ENCODE measurements at regions not wholly inside any gene's neighbourhood (a gene's known extent, or its start where the extent isn't known, plus 50 kb on each side); places are given as distances from the start of the nearest gene placed in this dataset.

DNA sequence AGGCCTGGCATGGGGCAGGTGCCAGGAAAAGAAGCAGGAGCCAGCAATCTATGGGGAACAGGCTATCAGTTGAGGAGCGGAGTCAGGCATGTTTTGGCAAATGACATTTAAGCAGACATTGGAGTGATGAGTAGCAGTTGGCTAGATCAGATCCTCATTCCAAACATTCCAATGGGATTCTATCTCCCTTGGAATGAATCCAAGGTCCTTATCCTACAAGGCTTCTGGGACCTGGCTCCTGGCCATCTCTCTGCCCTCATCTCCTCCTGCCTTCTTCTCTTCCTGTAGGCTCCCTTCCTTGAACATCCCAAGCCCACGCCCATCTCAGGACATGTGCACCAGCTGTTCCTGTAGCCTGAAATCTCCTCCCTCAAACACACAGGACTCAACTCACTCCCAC is 1074.5 kb downstream of the TBC1D22A start:
- no peaks in the 10 kb centered on the region for H3K9me3 ChIP-seq
- H3K4me1 ChIP-seq: no peaks in the 10 kb centered on the region
- H3K27ac ChIP-seq: no peak overlapping the region
- WGBS, 3 donors: 34 to 51% (median 40%) methylated on average over 2 of the region's 2 CpGs
- H3K36me3 ChIP-seq (ENCODE audit: insufficient read depth in 1 of 2, low read depth in 1 of 2): no peaks in the 10 kb centered on the region
- ATAC-seq: no peak
- DNase-seq: no peak
- TF ChIP-seq, protein P1, sequence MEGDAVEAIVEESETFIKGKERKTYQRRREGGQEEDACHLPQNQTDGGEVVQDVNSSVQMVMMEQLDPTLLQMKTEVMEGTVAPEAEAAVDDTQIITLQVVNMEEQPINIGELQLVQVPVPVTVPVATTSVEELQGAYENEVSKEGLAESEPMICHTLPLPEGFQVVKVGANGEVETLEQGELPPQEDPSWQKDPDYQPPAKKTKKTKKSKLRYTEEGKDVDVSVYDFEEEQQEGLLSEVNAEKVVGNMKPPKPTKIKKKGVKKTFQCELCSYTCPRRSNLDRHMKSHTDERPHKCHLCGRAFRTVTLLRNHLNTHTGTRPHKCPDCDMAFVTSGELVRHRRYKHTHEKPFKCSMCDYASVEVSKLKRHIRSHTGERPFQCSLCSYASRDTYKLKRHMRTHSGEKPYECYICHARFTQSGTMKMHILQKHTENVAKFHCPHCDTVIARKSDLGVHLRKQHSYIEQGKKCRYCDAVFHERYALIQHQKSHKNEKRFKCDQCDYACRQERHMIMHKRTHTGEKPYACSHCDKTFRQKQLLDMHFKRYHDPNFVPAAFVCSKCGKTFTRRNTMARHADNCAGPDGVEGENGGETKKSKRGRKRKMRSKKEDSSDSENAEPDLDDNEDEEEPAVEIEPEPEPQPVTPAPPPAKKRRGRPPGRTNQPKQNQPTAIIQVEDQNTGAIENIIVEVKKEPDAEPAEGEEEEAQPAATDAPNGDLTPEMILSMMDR (IDR thresholded peaks at IDR 0.05): no peak
- peaks cover 0 to 3% (median 0%) of the 10 kb centered on the region in 3 donors for H3K27me3 ChIP-seq (ENCODE audit: insufficient read depth in 3 of 3, low read length in 2 of 3)
- intact Hi-C loops (cut with DNase I): no loop called here
- H3K4me3 ChIP-seq: no peak overlapping the region

DNA sequence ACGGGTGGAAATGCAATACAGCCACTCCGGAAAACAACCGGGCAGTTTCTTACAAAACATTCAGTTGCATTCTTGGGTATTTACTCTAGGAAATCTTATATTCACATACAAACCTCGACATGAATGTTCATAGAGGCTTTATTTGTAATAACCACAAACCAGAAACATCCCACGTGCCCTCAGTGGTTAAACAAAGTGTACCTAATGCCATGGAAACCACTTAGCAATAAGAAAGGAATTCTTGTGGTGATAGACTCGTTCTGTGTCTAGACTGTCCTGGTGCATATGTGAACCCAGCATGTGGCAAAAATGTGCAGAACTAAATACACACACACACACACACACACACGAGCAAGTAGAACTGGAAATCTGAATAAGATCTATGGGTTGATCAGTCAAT is 1073.3 kb downstream of the TBC1D22A start:
- Histone ChIP-seq H3K4me3 (no peak overlapping the region), H3K27me3 (ENCODE audit: insufficient read depth in 3 of 3, low read length in 2 of 3) (peaks cover 0 to 2% (median 0%) of the 10 kb centered on the region in 3 donors), H3K9me3 (no peaks in the 10 kb centered on the region), H3K4me1 (no peaks in the 10 kb centered on the region), H3K36me3 (ENCODE audit: insufficient read depth in 1 of 2, low read depth in 1 of 2) (no peaks in the 10 kb centered on the region), H3K27ac (no peak overlapping the region)
- 26 to 36% (median 27%) methylated on average over 7 of the region's 7 CpGs for WGBS, 3 donors
- intact Hi-C loops (cut with DNase I): no loop called here
- TF ChIP-seq, protein P1 (IDR thresholded peaks at IDR 0.05): no peak
- DNase-seq: no peak
- ATAC-seq: no peak

DNA sequence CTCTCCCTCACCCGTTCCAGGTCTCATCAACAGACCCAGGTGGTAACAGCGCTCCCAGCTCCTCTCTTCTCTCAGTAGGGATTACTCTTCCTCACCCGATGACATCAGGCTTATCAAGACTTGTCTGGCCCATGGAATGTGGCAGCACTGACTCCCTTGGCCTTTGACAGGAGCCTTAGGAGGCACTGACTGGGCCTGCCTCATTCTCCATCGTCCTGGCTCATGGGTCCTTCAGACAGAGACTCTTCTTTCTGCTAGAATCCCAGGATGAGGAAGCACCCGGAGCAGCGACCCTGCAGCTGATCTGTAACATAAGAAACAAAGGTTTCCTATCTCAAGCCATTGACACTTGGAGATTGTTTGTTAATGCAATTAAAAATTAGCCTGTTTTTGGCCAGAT is 1063.6 kb downstream of the TBC1D22A start:
- TF ChIP-seq, protein P1 (IDR thresholded peaks at IDR 0.05): no peak
- DNase-seq (no peak), ATAC-seq (no peak)
- Histone ChIP-seq H3K27me3 (ENCODE audit: insufficient read depth in 3 of 3, low read length in 2 of 3) (peaks cover 0 to 2% (median 0%) of the 10 kb centered on the region in 3 donors), H3K36me3 (ENCODE audit: insufficient read depth in 1 of 2, low read depth in 1 of 2) (no peaks in the 10 kb centered on the region), H3K27ac (no peak overlapping the region), H3K9me3 (peaks cover 5% of the 10 kb centered on the region), H3K4me3 (no peak overlapping the region), H3K4me1 (no peaks in the 10 kb centered on the region)
- intact Hi-C loops (cut with DNase I): no loop called here
- 61 to 80% (median 65%) methylated on average over 6 of the region's 6 CpGs for WGBS, 3 donors

DNA sequence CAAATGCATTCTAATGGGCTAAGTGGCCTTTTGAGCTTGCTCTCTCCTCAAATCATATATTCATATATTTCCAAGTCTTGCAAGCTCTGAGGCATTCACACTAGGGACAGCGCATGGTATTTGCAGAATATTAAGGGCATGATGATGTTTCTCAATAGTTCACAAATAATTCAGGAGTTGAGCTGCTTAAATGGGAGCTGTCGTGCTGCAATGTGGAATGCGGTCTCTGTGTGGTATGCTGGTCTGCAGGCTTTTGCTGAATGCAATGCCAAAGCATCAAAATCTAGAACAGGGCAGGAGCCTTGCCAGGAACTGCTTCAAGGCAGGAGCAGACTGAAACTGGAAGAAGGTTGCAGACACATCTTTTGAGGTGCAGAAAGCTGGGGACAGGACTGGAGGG is 1060.0 kb downstream of the TBC1D22A start:
- ATAC-seq: no peak
- H3K4me3 ChIP-seq: no peak overlapping the region
- intact Hi-C loops (cut with DNase I): no loop called here
- H3K27me3 ChIP-seq (ENCODE audit: insufficient read depth in 3 of 3, low read length in 2 of 3): peaks cover 0 to 5% (median 2%) of the 10 kb centered on the region in 3 donors
- WGBS, 3 donors: 64 to 76% (median 69%) methylated on average over 3 of the region's 3 CpGs
- TF ChIP-seq, protein P1 (IDR thresholded peaks at IDR 0.05): no peak
- H3K4me1 ChIP-seq: no peaks in the 10 kb centered on the region
- peaks cover 8% of the 10 kb centered on the region for H3K9me3 ChIP-seq
- H3K27ac ChIP-seq: no peak overlapping the region
- no peak for DNase-seq
- H3K36me3 ChIP-seq (ENCODE audit: insufficient read depth in 1 of 2, low read depth in 1 of 2): no peaks in the 10 kb centered on the region

DNA sequence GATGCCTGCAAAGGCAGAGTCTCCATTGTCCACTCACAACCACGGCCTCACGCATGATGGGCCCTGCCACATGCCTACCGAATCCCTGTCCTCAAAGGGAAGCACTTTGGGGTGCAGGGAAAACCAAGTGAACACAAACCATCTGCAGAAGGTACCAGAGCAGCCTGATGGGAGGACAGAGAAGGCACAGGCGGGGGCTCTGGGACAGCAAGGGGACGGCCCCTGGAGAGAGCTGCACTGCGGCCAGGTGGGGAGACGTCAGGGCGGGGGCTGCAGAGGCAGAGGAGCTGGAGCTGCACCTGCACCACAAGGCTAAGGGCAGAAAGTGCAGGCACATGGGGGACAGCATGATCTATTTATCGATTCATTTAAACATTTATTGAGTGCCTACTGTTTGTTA is 1056.0 kb downstream of the TBC1D22A start:
- intact Hi-C loops (cut with DNase I): no loop called here
- ATAC-seq (no peak), DNase-seq (no peak)
- Histone ChIP-seq H3K9me3 (peaks cover 12% of the 10 kb centered on the region), H3K27ac (no peak overlapping the region), H3K4me3 (no peak overlapping the region), H3K36me3 (ENCODE audit: insufficient read depth in 1 of 2, low read depth in 1 of 2) (no peaks in the 10 kb centered on the region), H3K4me1 (no peaks in the 10 kb centered on the region), H3K27me3 (ENCODE audit: insufficient read depth in 3 of 3, low read length in 2 of 3) (peaks cover 0 to 5% (median 0%) of the 10 kb centered on the region in 3 donors)
- whole genome bisulfite sequencing, 3 donors: 72 to 93% (median 76%) methylated on average over 9 of the region's 9 CpGs
- TF ChIP-seq, protein P1 (IDR thresholded peaks at IDR 0.05): no peak

Data from psoas muscle (tissue), 7 donors.